Central memory CD8-positive, alpha-beta T cell (primary cell): ENCODE measurements at regions not wholly inside any gene's neighbourhood (a gene's known extent, or its start where the extent isn't known, plus 50 kb on each side); places are given as distances from the start of the nearest gene placed in this dataset.

Source experiments
- ATAC-seq: fragments of 150-1000 bp; cut with Tn5 transposase; replicated peaks from 2 replicates; pipeline ENCODE4 v1.10.0; 2022; ENCODE audit warnings: mild to moderate bottlenecking, moderate FRiP score, moderate number of reproducible peaks; ENCODE audit not compliant: poor library complexity, severe bottlenecking; ENCODE audit errors: extremely low read depth
- DNase-seq, 2 donors: peaks; one replicate each; pipeline ENCODE4 v3.0.0; 2021; ENCODE audit warnings: low spot score in 2 of 2
- H3K27ac Mint-ChIP-seq: one replicate; pipeline ENCODE4 v1.8.0; 2022; ENCODE audit warnings: low read depth, mild to moderate bottlenecking, moderate library complexity, mixed read lengths
- H3K27me3 Mint-ChIP-seq: one replicate; pipeline ENCODE4 v1.8.0; 2022; ENCODE audit warnings: mixed read lengths
- H3K36me3 Mint-ChIP-seq: one replicate; pipeline ENCODE4 v1.8.0; 2022; ENCODE audit warnings: mild to moderate bottlenecking, moderate library complexity, mixed read lengths; ENCODE audit not compliant: insufficient read depth
- H3K4me1 Mint-ChIP-seq: one replicate; pipeline ENCODE4 v1.8.0; 2022; ENCODE audit warnings: mixed read lengths
- H3K4me3 Mint-ChIP-seq: one replicate; pipeline ENCODE4 v1.8.0; 2022; ENCODE audit warnings: mild to moderate bottlenecking, moderate library complexity, mixed read lengths
- H3K9me3 Mint-ChIP-seq: one replicate; pipeline ENCODE4 v1.8.0; 2022; ENCODE audit warnings: mixed read lengths

GRCh38 chr12:91241756-91242155, 59.1 kb upstream of the DCN start:
- no peak for ATAC-seq
- Mint-ChIP-seq H3K27me3 (no peaks in the 10 kb centered on the region), H3K27ac (no peak overlapping the region), H3K4me1 (no peaks in the 10 kb centered on the region), H3K36me3 (no peaks in the 10 kb centered on the region), H3K4me3 (no peak overlapping the region), H3K9me3 (peaks cover 15% of the 10 kb centered on the region)
- DNase-seq: no peak

GRCh38 chr12:91240386-91241095, 57.9 kb upstream of the DCN start:
- peaks cover 15% of the 10 kb centered on the region for H3K9me3 Mint-ChIP-seq
- H3K4me1 Mint-ChIP-seq: no peaks in the 10 kb centered on the region
- H3K36me3 Mint-ChIP-seq: no peaks in the 10 kb centered on the region
- no peaks in the 10 kb centered on the region for H3K27me3 Mint-ChIP-seq
- no peak overlapping the region for H3K27ac Mint-ChIP-seq
- H3K4me3 Mint-ChIP-seq: no peak overlapping the region
- no peak for DNase-seq
- ATAC-seq: no peak

DNA sequence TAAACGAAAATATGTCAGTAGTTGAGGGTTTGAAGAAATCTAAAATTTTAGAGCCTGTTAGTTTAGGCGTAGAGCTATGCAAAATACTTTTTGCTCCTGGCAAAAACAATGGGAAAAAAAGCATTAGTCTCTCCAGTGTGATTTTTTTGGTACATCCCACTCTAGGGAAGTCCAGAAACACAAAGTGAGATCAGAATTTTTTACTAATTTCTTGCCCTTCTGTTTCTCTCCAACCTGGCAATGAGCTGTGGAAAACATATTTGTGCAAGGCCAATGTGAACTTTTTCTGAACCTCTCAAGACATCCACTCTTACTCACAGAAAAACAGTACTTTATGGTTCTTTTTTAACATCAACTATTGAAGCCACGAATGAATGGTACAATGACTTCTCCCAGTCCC, 56.9 kb upstream of the DCN start:
- DNase-seq (no peak), ATAC-seq (no peak)
- no peaks in the 10 kb centered on the region for H3K4me1 Mint-ChIP-seq
- no peaks in the 10 kb centered on the region for H3K36me3 Mint-ChIP-seq
- H3K4me3 Mint-ChIP-seq: no peak overlapping the region
- no peak overlapping the region for H3K27ac Mint-ChIP-seq
- H3K9me3 Mint-ChIP-seq: peaks cover 10% of the 10 kb centered on the region
- H3K27me3 Mint-ChIP-seq: no peaks in the 10 kb centered on the region
